HG02943 (cell line): ENCODE measurements at regions not wholly inside any gene's neighbourhood (a gene's known extent, or its start where the extent isn't known, plus 50 kb on each side); places are given as distances from the start of the nearest gene placed in this dataset.

ENCODE experiments used
- ATAC-seq: cut with Tn5 transposase; IDR thresholded peaks from one replicate; pipeline ENCODE4 v1.9.1; 2021; ENCODE audit warnings: mild to moderate bottlenecking, low read depth, moderate library complexity; ENCODE audit not compliant: unreplicated experiment

DNA sequence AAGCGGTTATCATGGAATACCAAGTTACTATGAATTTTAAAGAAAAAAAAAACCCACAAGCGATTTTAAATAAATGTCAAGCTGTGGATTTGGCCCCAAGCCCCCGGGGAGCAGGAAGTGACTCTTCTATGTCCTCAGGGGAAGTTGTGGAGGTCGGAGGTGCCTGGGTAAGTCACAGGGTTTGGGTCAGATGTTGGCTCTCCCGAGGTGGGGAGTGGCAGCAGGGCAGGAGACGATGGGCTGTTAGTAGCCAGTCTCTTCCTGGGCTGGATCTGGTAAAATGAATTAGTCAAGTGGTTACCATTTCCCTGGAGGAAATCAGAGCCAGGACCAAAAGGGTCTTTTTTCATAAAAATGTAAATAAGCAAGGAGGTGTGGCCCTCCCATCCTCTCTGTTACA lies 316.7 kb downstream of the TLE3 start:
- ATAC-seq = no peak

DNA sequence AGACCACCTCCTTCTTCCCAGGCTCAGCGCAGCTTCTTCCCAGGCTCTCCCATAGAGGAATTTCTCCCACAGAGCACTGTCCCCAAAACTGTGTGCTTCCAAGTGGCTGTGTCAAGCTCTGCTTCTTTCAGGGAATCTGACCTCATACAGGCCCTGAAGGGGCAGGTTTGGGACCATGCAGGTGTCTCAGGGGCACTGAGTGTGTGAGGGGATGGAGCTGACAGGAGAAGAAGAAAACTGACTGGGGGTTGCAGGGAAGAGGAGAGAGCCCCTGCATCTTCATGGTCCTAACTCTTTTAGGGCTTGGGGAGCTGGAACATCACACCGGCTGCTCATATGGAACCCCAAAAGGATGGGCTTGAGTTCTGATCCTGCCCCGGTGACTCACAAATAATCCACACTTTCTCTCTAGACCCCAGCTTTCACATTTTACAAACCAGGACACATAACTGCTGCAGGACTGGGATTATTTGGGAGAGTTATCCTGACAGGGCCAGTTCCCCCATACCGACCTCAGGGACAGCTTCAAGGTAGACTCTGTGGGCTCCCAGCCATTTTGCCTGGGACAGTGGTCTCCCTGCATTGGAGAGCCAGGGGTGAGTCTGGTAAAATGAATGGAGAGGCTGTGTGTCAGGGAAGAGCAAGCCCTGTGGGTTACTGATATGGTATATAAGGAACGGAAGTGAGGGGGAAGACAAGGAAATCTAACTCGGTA lies 316.1 kb downstream of the TLE3 start:
- no peak for ATAC-seq

DNA sequence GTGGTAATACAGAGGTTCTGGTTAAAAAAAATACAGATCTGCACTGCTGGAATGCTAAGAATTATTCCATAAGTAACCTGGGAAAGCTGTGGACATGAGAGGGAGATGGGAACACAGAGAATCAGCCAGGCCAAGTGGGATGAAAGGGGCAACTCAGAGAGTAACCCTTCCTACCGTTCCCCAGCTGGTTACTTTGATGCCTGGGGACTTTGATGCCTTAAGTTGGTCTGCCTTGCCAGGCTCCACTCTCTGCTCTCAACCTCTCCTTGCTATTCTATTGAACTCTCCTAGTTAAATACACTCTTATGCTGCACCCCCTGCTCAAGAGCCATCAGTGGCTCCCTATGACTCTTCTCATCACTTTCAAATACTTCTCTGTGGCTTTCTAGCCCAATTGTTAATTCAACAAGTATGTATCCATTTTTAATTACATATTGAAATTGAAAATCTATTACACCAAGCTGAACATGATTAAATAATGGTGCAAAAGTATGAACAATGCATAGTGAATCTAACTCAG lies 315.5 kb downstream of the TLE3 start:
- no peak for ATAC-seq

DNA sequence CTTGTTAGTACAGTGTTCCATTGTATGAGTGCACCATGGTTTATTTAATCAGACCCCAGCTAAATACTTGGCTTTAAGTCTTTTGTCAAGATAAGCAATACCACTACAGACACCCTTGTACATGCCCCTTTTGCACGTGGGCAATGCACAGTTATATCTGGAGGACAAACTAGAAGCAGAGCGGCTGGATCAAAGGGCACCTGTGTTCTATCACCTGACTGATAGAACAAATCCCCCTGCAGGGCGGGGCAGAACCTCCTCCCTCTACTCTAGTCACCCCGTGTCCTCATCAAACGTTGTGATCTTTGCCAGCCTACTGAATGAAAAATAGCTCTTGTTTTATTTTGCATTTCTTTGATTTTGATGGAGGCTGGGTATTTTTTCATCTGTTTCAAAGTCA lies 314.9 kb downstream of the TLE3 start:
- ATAC-seq = no peak

DNA sequence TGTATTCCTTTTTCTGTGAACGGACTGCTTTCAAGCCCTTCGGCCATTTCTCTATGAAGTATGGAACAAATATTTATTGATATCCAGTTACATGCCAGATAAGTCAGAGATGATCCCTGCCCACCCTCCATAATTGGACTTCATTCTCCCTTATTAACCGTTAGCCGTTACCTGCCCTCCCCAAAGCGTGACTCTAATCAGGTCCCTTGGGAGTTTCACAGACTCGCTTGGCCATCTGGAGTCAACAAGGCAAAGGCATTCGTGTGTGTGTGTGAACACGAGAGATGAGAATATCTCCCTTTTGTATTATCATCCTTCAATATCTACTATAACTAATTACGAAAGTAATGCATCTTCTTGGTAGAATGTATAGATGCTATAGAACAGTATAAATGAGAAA lies 314.5 kb downstream of the TLE3 start:
- no peak for ATAC-seq

DNA sequence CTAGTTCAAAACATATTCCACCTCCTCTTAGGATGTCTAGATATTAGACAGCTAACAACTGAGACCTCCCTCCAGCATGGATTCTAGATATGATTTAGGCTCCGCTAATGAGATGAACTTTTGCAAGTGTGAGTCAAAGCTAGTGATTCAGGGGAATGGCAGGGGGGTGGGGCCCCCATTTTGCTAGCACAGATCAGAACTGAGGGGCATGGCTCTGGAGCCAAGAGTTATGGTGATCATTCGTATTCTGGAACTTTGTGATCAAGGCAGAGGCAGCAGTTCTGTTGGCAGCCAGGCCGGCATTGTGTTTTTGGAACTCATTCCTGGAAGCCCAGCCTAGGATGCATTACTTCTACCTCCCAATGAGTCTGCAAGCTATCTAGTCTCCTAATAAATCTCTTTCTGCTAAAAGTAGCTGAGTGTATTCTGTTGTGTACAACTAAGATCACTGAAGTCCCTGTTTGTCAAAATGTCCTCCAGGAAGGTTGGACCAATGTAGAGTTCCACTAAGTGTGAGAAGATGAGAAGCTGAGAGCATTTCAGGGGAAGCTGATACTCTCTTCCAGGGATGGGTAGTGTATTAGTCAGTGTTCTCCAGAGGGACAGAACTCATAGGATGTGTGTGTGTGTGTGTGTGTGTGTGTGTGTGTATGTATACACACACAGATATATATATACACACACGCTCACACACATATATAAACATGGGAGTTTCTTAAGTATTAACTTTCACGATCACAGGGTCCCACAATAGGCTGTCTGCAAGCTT lies 312.7 kb downstream of the TLE3 start:
- ATAC-seq = no peak

DNA sequence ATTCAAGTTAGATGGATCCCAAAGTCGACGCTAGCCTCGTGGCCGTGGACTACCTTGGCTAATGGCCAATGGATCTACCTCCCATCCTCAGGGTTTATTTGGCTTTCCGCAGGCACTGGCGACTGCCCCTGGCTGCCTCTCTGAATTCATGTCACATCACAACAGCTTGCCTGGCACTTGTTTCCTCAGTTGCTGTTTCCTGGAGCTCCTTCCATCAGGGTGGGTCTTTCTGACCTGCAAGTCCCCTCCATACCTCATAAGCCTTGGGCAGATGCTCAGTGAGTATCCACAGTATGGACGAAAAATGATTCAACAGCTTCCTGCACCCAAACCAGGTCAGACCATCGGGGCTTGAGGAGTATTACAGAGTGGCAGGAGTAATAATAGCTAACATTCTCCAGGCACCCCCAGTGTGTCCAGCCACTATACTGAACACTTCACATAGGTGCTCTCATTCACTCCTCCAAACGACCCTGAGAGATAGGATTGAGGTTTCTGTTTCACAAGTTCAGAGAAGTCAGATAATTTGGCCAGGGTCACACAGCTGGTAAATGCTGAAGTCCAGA lies 311.5 kb downstream of the TLE3 start:
- ATAC-seq = no peak

DNA sequence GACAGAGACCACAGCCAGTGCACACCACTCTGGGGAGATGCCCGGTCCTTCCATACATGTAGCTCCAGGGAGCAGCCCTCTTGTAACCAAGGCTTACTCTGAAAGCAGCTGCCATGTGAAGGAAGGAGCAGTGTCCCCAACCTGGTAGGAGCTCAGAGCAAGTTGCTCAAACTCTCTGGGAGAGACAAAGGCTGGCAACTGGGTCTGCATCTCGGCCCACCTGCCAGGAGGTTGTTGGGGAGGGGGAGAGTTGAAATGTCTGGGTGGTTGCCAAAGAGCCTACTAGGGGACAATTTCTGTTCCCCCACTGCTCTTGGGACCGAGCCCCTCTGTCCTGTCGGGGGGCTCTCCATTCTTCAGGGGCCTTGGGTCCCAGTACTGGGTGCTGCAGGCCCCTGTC lies 309.9 kb downstream of the TLE3 start:
- no peak for ATAC-seq

DNA sequence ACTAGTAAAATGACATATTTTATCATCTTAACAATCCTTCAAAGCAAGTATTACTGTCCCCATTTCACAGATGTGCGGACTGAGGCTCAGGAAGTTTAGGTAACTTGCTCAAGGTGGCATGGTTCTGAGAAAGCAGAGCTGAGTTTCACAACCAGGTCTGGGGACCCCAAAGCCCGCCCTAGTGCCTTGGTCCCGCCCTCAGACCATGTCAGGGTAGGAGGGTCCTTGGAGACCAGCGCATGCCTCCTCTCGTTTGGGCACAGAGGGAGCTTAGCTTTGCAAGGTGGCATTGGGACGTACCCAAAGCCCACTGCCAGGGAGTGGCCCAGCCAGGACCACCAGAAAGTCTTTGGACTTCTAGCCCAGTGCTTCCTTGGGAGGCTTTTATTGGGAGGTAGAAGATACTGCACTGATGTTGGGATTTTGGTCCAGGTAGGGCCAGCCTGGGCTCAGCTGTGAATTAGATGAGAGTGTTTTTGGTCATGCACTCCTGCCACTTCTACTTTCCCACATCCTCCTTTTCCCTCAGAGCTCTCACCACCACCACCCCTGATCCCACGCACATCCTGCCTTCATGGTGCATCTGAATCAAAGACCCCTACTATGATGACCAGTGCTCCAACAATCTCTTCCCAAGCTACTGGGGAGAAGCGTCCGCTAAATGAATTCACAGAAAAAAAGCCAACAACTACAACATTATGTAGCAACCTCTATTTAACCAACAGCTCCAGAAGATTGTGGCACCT lies 307.9 kb downstream of the TLE3 start:
- no peak for ATAC-seq

DNA sequence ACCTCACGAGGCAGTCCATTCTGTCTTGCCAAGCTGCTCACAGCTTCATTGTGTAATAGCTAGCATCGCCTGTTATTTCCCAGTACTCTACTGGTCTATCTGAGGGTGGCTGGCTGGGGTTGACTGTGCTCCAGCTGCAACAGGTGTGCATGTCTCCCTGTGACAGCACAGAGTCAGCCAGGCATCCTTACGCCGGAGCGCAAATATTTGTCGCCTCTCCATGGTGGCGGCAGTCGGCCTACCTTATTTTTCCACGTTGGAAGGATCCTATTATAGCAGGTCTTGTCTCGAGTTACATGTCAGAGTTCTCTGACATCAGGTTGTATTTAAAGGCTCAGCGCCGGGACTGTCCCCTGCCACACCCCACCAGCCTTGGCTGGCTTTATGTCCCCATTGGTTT lies 307.1 kb downstream of the TLE3 start:
- ATAC-seq = no peak

DNA sequence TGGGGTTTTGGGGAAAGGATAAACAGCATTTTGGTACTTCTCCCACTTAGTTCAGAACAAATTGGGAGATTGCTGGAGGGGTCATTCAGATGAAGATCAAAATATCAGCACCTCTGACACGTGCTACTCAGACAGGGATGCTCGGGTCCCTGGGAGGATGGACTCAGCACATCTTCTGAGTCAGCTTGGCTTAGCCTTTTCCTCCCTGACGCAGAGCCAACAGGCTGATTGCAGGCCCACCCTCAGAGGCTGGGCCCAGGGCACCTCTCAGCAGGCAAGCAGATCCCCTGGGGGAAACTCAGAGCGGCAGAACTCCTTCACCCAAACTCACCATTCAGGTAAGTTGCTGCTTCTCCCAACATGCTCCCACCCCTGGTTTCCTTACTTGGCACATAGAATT lies 304.9 kb downstream of the TLE3 start:
- no peak for ATAC-seq

DNA sequence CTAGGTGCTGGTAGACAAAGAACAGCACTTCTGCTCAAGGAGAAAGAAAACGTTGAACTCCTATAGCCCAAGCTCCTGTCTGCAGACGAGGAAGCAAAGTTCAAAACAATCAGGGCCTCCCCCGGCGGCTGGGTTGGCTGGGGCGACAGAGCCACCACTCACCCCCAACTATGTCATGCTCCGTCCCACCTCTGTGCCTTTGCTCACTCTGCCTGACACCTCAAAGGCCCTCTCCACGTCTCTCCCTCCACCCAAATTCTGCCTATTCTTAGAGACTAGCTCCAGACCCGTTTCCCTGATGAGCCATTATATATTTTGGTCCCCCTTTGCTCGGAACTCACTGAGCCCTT lies 304.3 kb downstream of the TLE3 start:
- ATAC-seq = no peak

DNA sequence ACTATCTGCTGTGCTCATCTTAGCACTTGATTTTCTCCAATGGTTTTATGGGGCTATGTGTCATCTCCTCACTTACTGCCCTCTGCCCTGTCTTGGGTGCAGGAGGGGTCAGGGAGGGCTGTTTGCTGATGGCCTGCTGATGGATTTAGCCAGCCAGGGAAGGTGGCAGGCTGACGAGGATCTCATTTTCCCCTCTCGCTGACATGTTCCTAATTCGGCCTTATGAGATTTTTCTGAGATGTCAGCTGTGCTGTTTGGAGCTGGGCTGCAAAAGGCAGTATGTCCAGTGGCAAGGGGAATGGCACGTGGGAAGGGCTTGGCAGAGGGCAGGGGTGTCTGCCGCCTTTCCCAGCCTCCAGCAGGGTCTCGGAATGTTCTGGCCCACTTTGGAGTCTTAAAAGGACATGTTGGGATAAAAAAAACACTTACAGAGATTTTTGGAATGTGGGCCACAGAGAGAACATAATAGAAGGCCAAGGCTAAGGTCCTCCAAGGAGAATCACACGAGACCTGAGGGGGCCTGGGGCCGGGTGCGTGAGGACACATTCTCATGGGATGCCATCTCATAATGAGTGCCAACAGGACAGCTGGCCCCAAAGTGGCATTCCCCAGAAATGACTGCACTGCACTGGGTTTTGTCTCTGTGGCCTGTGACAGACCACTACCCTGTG lies 303.8 kb downstream of the TLE3 start:
- no peak for ATAC-seq

DNA sequence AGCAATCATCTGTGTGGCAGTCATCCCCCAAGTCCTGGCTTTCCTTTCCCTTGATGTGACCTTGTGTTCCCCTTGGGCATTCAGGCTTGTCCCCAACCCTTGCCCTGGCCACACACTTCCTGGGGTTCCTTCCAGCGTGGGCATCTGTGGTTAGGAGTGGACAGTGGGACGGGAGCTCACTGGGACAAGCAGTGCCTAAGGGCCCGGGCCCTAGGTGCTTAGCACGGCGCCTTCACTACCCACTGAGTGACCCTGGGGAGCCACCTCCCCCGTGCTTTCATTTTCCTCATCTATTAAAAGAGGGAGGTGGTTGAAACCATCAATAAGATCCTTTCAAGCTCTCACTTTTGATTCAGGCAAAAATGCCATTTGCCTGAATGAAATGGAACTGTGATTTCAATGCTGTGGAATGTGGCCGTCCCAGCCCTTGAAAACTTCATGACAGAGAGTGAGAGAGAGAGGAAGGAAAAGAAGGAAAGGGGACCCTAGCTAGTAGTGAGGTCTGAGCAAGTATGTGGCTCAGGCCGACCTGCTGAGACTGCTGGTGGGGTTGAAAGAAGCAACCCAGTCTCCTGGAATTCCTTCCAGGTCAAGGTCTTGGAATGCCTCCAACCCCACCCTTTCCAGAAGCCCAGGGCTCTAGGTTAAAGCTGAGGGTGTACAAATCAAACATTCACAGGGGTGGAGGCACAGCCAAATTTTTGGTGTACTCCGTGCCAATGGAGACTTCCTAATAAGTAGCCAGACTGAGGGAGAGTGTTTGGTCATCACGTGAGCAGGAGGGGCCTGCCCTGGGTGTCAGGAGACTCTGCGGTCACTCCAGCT lies 302.9 kb downstream of the TLE3 start:
- ATAC-seq = no peak

DNA sequence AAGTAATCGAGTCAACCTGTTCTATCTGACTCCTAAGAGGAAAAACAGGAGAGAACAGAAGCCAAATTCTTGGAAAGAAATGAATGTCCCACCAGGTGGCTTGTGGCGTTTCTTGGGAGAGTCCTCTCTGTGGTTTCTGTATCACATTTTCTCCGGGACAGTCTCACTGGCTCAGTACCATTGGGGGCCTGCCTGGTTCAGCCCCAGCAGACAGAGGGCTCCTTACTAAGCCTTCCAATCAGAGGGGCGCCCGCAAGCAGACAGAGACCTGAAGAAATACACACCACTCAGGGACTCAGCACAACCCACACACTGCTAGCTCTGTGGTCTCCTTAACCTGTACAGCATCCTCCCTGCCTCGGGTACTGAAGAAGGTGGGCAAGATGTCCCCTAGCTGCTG lies 302.1 kb downstream of the TLE3 start:
- no peak for ATAC-seq

DNA sequence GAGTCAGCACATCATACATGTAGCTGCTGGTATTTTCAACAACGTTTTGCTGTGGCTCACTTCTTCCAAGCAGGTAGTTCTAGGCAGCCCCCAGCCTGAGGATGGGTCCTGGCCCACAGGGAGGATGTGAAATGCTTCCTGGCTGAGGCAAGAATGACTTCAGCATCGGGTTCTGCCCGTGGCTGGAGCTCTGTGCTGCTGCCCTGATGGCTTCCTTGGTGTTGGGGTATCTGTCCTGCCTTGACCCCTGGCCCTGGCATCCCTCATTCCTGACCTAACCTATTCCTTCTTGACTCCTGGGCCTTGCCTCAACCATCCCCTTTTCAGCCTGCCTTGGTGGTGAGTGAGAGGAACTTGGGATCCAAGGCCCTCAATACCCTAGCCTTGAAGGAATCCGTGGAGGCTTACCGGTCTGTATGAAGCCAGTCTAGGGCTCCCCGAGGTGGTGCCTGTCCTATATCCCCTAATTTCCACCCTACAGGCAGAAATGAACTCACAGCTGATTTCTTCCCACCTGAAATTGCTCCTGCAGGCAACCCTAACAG lies 300.6 kb downstream of the TLE3 start:
- ATAC-seq = no peak

DNA sequence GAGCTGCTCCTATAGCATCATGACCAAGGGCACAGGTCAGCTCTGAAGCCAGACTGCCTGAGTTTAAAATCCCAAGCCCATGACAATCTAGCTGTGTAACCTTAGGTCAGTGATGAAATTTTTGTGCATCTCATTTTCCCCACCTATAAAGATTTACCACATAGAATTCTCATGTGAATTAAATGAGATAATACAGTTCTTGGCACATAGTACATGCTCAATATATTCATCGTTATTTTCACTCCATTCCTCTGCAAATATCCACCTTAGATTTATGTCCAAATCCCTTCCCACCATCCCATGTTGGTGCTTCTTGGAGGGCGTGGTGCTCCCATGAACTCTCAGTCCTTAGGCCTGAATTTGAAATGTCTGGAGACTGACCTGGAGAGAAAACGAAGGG lies 300.1 kb downstream of the TLE3 start:
- no peak for ATAC-seq

DNA sequence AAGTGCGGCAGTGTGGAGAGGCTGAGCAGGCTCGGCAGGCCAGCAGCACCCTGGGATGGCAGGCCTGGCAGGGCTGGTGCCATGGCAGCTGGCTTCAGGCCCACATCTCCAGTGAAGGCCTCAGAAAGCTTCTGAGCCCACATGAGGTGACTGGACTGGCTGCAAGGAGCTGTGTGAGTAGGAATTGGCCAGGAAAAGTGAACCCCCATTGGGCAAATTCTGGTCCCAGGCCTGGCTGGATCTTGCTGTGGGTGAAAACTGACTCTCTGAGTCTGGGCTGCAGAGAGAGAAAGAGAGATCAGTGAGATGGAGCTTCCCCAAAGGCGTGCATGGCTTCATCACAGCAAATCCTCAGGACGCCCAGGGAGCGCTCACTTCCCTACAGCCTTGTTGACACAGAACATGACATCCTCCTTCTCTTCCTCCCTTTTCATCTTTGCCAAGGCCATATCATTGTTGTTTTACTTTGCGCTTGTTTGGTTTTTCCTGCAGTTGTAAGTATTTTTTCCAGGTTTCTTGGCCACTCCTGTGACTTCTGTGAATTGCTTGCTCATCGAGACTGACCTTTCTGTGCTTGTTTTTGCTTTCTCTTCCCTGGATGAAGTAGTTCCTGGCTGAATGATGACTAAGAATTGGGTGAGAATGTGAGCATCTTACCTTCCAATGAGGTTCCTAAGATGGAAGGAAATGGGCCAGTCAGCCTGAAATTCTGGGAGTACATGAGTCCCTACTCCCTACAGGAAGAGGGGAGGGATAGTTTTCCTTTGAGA lies 299.1 kb downstream of the TLE3 start:
- ATAC-seq = no peak

DNA sequence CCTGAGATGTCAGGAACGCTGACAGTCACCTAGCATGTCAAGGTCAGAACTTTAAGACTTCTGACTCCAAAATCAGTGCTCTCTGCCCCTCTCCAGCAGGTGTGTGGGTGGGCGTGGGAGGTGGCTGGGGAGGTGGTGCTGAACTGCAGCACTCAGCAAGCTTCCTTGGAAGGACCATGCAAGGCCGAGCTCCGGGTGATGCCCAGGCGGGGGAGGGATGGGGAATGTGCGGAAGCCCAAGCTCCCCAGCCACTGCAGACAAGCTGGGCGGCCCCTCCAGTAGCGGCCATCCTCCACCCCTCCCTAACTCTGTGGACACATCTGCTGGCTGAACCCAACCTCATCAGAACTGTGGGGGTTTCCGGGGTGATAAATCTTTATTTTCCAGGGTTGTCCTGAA lies 296.6 kb downstream of the TLE3 start:
- no peak for ATAC-seq
